C1 segment of cervical spinal cord (tissue), 14 donors: ENCODE measurements at regions not wholly inside any gene's neighbourhood (a gene's known extent, or its start where the extent isn't known, plus 50 kb on each side); places are given as distances from the start of the nearest gene placed in this dataset.

Experiments used
- DNase-seq, 14 donors: peaks; one replicate each; lab custom pipeline; 2025; lab: John Stamatoyannopoulos, UW

DNA sequence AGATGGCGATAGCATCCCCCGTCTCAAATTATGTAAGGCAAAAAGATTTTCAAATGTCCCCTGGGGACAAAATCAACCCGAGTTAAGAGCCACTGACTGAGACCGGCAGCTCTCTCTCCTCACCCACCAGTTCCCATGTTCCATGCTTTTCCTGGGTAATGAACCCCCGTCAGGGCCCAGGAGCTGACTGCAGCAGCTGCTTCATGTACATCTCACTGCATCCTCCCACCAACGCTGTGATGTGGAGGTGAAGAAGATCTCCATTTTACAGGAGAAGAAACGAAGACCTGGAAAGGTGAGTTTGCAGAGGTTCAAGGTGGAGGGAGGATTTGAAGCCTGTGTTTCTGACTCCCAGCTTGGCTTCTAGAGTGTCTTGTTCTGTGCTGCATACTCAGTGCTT, 481.1 kb downstream of the MIAT start:
- no peak for DNase-seq

GRCh38 chr22:27139935-27140511, 482.6 kb downstream of the MIAT start:
- peak in 2 of 14 donors; percentile 4 to 33 for DNase-seq

DNA sequence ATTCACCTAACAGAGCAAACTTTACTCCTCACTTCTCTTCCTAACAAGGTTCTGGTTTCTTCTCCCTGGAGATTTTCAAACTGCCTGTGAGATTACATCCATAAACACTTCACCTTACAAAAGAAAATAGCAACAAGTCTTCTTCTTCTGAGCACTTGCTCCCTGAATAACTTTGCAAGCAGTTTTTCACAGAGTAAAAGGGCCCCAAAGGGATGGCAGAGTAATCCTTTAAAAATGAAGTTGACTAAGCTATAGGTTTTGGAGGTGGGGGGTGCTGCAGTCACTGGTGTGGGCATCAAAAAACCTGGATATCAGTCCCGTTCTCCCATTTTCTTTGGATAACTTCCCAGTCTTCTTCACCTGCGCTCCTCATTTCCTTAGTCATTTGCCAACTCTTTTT, 484.9 kb downstream of the MIAT start:
- no peak for DNase-seq

DNA sequence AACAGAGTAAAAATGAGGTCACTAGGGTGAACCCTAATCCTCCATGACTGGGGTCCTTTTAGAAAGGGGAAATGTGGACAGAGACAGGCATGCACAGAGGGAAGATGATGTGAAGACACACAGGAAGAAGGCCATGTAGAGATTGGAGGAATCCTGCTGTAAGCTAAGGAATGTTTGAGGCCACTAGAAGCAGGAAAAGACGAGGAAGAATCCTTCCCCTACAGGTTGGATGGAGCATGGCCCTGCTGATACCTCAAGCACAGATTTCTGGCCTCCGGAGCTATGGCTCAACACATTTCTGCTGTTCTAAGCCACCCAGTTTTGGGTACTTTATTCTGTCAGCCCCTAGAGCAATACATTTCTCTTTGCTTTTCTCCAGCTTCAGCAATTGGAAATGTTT, 486.9 kb downstream of the MIAT start:
- no peak for DNase-seq

- DNase-seq = no peak
Observed at GRCh38 chr22:27146866-27147633, 489.7 kb downstream of the MIAT start.

GRCh38 chr22:27148055-27148454, 490.7 kb downstream of the MIAT start:
- DNase-seq = no peak

DNA sequence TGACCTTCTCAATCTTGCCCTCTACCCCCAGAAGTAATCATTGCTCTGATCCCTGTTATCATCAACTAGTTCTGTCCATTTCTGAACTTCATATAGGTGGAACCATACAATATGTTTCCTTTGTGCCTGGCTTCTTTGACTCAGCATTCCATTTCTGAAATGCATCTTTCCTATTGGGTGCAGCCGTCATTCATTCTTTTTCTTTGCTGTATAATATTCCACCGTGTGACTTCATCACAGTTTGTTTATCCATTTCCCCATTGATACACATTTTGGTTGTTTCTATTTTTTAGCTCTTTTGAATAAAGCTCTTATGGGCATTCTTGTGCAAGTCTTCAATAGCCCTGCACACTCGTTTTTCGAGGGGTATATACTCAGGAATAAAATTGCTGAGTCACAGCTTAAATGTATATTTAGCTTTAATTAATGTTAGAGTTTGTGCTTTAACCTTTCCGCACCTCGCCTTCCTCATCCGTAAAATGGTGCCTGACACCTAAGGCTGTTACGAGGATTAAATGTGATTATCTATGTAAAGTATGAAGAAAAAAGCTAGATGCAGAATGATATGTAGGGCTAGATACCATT, 491.6 kb downstream of the MIAT start:
- DNase-seq = no peak

DNA sequence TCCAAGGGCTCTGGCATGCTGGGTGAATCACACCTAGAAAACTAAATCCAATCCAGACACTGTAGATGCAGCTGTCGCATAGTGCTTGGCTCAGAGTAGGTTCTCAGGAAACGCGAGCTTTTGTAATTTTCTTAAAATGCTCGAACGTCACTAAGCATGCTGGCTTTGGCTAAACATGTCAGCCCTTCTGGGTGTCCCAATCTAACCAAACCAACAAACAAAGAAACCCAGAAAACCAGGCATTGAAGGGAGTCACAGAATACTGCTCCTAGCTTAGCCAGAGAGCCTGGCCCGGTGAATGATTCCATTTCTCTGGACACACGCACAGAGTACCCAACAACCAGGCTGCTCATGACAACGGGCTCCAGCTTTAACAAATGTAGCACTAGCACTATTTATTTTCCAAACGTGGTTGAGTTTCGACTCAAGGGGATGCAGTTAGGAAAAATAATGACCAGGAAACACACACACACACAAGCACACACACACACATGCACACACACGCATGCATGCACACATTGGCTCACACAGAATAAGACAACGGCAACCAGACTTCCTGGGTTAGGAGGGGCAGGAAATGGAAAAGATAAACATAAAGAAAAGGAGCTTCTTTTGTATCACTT, 492.6 kb downstream of the MIAT start:
- no peak for DNase-seq

DNA sequence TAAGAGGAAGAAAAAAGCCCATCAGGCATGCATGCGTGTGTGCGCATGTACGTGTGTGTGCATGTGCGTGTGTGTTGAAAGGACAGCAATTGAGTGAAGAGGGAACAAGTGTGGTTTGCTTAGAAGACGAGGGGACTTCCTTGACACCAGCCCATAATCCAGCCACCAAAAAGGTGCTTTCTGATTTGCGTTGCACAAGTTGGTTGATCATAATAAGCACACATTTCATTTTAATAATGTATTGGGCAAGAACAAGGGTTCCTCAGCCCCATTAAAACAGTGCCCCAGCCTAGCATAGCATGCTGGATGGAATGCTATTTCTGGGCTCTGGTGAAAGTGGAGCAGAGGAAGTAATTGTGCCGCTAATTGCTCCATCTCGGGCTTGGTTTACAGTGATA, 493.2 kb downstream of the MIAT start:
- DNase-seq = no peak

DNA sequence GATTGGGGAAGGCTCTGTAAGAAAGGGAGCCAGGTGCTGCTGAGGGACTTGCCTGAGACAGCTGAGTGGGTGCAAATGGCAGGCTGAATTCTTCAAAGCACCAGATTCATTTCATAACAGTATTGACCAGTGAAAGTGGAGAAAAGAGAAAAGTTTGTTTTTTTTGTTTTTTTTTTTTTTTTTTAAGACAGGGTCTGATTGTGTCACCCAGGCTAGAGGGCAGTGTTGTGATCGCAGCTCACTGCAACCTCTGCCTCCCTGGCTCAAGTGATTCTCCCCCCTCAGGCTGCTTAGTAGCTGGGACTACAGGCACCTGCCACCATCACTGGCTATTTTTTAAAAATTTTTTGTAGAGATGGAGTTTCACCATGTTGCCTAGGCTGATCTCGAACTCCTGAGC, 494.0 kb downstream of the MIAT start:
- DNase-seq = no peak

DNA sequence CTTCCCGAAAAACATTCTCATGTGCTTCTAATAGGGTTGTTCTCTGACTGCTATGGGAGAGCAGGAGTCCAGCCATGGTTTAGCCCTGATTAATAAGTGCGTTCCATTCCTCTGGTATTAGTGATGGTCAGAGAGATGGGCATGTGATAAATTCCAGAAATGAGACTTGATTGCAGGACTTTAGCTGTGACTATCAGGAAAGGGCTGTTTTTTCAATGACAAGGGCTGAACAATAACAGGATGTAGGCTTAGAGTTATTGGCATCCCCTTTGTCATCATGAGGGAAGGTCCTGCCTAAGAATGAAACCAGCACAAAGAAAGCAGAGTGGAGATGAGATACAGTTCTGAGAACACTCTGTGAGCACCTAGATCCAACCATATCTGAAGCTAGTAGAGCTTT, 494.6 kb downstream of the MIAT start:
- no peak for DNase-seq

- no peak for DNase-seq
Observed at GRCh38 chr22:27152883-27153282, 495.5 kb downstream of the MIAT start.

GRCh38 chr22:27153386-27153785, 496.0 kb downstream of the MIAT start:
- DNase-seq = no peak

DNA sequence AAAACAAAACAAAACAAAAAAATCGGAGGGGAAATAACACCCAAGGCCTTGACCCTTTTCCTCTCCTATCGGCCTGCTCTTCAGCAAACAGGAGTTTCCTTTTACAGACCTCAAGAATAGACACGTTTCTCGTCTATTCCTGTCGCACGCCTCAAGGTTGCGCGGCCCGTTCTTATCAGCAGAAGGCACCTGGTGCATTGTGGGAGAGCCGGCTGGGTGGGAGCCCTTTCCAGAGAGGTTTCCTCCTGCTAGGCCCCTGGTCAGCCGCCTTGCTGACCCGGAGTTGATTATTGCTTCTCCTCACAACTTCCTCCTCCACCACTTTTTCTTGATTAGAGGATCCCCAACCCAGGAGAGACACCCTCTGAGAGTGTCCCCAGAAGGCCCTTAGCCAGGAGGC, 497.3 kb downstream of the MIAT start:
- DNase-seq = no peak

- no peak for DNase-seq
Observed at GRCh38 chr22:27156821-27157489, 499.6 kb downstream of the MIAT start.

GRCh38 chr22:27157666-27158370, 500.4 kb downstream of the MIAT start:
- no peak for DNase-seq

DNA sequence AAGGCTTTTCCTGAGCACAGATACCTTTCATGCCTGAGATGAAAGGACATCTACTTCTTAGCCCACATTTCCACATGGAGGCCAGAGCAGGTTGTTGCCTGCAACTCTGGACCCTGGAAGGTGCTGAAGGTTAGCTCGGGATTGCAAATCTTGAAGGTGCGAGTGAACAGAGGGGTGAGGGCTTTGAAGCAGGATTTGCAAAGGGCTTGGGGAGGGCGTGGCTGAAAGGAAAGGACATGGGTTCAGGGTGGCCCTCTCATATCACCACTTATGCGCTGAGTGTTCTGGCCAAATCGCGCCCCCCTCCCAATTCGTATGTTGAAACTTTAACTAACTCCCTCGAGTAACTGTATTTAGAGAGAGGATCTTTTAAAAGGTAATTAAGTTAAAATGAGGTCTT, 501.6 kb downstream of the MIAT start:
- no peak for DNase-seq

DNA sequence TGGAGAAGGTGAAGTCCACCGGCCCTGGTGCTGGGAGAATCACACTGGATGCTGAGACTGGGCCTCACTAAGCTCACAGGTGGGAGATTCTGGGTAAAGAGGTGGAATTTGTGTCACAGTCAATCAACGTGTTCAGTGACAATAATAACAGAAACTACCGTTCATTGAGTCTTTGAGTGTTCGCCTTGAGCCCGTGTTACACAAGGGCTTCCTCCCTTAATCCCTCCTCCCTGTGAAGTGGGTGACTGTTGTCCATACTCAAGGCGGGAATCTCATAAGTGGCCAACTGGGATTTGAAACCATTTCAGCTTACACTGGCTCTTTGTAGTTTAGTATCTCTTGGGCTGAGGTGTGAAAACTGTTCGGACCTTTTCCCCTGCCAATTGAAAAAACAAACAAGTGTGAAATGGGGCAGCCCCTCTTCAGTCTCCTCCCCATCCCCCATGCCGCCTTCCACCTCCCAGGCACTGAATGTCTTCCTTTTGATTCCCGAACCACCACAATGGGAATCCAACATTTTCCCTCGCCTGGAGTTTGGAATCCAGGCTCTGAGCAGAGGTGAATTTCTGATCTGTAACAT, 502.4 kb downstream of the MIAT start:
- DNase-seq = no peak

DNA sequence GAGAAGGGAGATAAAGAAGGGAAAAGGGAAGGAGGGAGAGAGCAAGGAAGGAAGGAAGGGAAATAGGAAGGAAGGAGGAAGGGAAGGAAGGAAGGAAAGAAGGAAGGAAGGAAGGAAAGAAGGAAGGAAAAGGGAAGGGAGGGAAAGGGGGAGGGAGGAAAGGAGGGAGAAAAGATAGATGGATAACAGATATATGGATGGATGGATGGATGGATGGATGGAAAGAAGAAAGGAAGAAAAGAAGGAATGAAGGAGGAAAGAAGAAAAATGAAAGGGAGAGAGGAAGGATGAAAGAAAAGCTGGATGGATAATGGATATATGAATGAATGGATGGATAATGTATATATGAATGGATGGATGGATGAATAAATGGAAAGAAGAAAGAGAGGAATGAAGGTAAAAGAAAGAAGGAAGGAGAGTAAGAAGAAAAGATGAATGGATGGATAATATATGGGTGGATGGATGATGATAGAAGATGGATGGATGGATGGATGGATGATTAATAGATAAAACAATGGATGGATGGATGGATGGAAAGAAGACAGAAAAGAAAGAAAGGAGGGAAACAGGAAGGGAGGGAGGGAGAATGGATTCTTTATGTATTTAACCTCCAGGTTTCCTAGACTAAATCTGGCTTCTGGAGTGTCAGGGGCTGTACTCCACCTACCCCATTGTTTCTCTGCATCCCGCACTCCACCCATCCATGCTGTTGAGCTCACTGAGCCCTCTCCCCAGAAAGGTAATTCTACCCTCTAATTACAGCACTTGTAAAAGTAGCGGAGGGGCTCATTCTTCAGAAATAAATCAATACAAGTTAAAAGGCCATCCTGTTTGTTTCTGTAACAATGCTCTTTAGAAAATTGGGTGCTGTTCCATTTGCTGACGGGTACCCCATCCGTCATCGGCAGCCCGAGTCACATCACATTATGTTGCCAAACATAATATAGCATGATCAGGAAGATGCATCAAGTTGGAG, 506.1 kb downstream of the MIAT start:
- DNase-seq = no peak
